ENCODE measurements at regions not wholly inside any gene's neighbourhood (a gene's known extent, or its start where the extent isn't known, plus 50 kb on each side); places are given as distances from the start of the nearest gene placed in this dataset.

DNA sequence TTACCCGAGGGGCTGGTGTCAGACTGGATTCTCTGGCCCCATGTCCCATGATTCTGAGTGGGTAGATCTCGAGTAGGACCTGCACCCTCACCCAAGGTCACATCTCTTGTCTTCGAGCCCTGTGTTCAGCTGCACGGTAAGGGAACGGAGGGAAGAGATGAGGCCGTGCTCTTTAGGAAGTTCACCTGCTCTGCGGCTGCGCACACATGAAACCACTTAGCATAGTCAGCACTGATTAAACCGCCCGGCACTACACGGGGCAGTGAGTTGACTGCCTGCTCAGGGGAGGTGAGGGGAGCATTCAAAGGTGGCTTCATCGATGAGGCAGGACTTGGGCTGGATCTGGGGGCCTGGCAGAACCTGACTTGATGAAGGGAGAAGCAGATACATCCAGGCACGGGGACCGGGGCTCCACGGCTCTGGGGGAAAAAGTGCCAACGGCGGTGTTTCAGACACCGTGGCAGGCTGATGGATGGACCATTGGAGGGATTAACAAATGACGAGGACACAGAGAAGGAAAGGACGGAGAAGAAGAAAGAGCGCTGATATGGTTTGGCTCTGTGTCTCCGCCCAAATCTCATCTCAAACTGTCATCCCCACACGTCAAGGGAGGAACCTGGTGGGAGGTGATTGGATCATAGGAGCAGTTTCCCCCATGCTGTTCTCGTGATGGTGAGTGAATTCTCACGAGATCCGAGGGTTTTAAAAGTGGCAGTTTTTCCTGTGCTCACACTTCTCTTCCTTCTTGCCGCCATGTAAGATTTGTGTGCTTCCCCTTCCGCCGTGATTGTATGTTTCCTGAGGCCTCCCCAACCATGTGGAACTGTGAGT is 248.6 kb downstream of the CYP26B1 start:
- no peaks in the 10 kb centered on the region for H3K9me3 ChIP-seq (ENCODE audit: insufficient read depth, low read length)
- H3K27me3 ChIP-seq (ENCODE audit: low read depth, low read length) = peaks cover 6% of the 10 kb centered on the region; the same call in 1 of the 2 replicates
- H3K79me2 ChIP-seq (ENCODE audit: low read length) = no peaks in the 10 kb centered on the region
- H3K4me3 ChIP-seq (ENCODE audit: low read length) = no peak overlapping the region
- H2AFZ ChIP-seq (ENCODE audit: low read depth, low read length) = no peak overlapping the region
- TF ChIP-seq, protein P1, sequence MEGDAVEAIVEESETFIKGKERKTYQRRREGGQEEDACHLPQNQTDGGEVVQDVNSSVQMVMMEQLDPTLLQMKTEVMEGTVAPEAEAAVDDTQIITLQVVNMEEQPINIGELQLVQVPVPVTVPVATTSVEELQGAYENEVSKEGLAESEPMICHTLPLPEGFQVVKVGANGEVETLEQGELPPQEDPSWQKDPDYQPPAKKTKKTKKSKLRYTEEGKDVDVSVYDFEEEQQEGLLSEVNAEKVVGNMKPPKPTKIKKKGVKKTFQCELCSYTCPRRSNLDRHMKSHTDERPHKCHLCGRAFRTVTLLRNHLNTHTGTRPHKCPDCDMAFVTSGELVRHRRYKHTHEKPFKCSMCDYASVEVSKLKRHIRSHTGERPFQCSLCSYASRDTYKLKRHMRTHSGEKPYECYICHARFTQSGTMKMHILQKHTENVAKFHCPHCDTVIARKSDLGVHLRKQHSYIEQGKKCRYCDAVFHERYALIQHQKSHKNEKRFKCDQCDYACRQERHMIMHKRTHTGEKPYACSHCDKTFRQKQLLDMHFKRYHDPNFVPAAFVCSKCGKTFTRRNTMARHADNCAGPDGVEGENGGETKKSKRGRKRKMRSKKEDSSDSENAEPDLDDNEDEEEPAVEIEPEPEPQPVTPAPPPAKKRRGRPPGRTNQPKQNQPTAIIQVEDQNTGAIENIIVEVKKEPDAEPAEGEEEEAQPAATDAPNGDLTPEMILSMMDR (IDR thresholded peaks at IDR 0.05; ENCODE audit: low read depth, low read length) = no peak
- TF ChIP-seq EZH2phosphoT487 (IDR thresholded peaks at IDR 0.05; ENCODE audit: low read depth) = no peak
- no peaks in the 10 kb centered on the region for H3K36me3 ChIP-seq (replicated peaks; ENCODE audit: low read depth, low read length)
- no peak overlapping the region for H3K27ac ChIP-seq (ENCODE audit: low read length)
- no peak overlapping the region for H3K9ac ChIP-seq (ENCODE audit: low read length)
- H4K20me1 ChIP-seq (ENCODE audit: insufficient read depth, low read length) = no peaks in the 10 kb centered on the region
- no peak overlapping the region for H3K4me2 ChIP-seq (ENCODE audit: low read length)
- no peaks in the 10 kb centered on the region for H3K4me1 ChIP-seq (ENCODE audit: low read length)

DNA sequence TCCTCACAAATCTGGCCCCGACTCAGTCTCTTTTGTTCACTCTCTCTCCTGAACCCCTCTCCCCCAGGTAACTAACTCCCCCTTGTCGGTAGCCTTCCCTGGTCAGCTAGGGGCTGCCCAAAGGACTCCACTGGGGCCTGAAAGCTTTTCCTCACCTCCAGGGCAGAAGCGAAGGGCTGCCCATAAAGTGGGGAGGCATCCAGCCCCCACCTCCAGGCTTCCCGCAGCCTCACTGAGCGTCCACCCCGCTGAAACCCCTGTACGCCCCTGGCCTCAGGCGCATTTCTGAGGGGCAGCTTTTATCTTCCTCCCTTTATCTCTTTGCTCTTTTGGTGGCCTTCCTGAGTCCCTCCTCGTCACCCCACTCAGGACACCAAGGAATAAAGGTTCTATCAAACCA is 249.3 kb downstream of the CYP26B1 start:
- H3K27me3 ChIP-seq (ENCODE audit: low read depth, low read length) = peaks cover 6% of the 10 kb centered on the region; the same call in 1 of the 2 replicates
- no peak for TF ChIP-seq EZH2phosphoT487 (IDR thresholded peaks at IDR 0.05; ENCODE audit: low read depth)
- TF ChIP-seq, protein P1 (IDR thresholded peaks at IDR 0.05; ENCODE audit: low read depth, low read length) = no peak
- H3K9me3 ChIP-seq (ENCODE audit: insufficient read depth, low read length) = no peaks in the 10 kb centered on the region
- H3K4me3 ChIP-seq (ENCODE audit: low read length) = no peak overlapping the region
- no peak overlapping the region for H3K4me2 ChIP-seq (ENCODE audit: low read length)
- H3K27ac ChIP-seq (ENCODE audit: low read length) = no peak overlapping the region
- no peak overlapping the region for H2AFZ ChIP-seq (ENCODE audit: low read depth, low read length)
- no peaks in the 10 kb centered on the region for H3K4me1 ChIP-seq (ENCODE audit: low read length)
- no peaks in the 10 kb centered on the region for H4K20me1 ChIP-seq (ENCODE audit: insufficient read depth, low read length)
- H3K36me3 ChIP-seq (replicated peaks; ENCODE audit: low read depth, low read length) = no peaks in the 10 kb centered on the region
- no peak overlapping the region for H3K9ac ChIP-seq (ENCODE audit: low read length)
- no peaks in the 10 kb centered on the region for H3K79me2 ChIP-seq (ENCODE audit: low read length)

DNA sequence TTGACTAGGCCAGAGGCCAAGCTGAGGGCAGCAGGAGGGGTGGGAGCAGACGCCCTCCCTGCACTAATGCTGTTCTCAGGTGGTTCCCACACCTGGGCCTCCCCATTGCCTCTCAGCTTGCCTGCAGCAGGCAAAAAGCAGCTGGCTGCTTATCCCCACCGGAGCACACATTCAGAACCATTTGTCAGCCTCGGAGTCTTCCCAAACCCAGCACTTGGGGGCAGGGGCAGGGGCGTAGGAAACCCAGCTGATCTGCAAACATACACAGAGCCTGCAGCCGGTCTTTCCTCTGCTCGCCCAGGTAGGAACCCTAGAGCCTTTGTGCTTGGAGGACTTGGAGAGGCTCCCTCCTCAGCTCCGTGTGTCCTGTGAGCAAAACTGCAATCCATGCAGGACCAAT is 249.8 kb downstream of the CYP26B1 start:
- H3K36me3 ChIP-seq (replicated peaks; ENCODE audit: low read depth, low read length) = no peaks in the 10 kb centered on the region
- H3K9me3 ChIP-seq (ENCODE audit: insufficient read depth, low read length) = no peaks in the 10 kb centered on the region
- H3K79me2 ChIP-seq (ENCODE audit: low read length) = no peaks in the 10 kb centered on the region
- TF ChIP-seq EZH2phosphoT487 (IDR thresholded peaks at IDR 0.05; ENCODE audit: low read depth) = no peak
- TF ChIP-seq, protein P1 (IDR thresholded peaks at IDR 0.05; ENCODE audit: low read depth, low read length) = no peak
- peaks cover 5% of the 10 kb centered on the region; the same call in 1 of the 2 replicates for H3K27me3 ChIP-seq (ENCODE audit: low read depth, low read length)
- no peak overlapping the region for H3K9ac ChIP-seq (ENCODE audit: low read length)
- no peak overlapping the region for H3K4me2 ChIP-seq (ENCODE audit: low read length)
- no peak overlapping the region for H3K4me3 ChIP-seq (ENCODE audit: low read length)
- no peaks in the 10 kb centered on the region for H3K4me1 ChIP-seq (ENCODE audit: low read length)
- H3K27ac ChIP-seq (ENCODE audit: low read length) = no peak overlapping the region
- H4K20me1 ChIP-seq (ENCODE audit: insufficient read depth, low read length) = no peaks in the 10 kb centered on the region
- no peak overlapping the region for H2AFZ ChIP-seq (ENCODE audit: low read depth, low read length)

DNA sequence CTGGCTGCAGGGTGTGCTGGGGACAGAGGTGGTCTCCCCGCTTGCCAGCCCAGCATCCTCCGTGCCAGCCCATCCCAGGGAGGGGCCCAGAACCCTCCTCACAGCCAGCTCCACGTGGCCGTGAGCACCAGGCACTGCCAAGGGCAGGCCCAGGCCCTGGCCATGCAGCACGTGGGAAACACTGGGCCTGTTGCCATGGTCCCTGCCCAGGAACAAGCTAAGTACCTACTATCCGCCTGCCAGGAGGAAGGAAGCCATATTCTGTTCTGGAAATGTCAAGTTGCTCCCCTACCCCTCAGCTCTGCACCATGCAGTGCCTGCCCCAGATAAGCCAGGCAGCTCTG is 250.6 kb downstream of the CYP26B1 start:
- no peak overlapping the region for H3K27ac ChIP-seq (ENCODE audit: low read length)

More for the DNA sequence above, 250.6 kb downstream of the CYP26B1 start:
- Histone ChIP-seq H3K4me2 (ENCODE audit: low read length) (no peak overlapping the region), H3K36me3 (replicated peaks; ENCODE audit: low read depth, low read length) (no peaks in the 10 kb centered on the region), H3K9me3 (ENCODE audit: insufficient read depth, low read length) (no peaks in the 10 kb centered on the region), H3K27me3 (ENCODE audit: low read depth, low read length) (no peaks in the 10 kb centered on the region), H3K9ac (ENCODE audit: low read length) (no peak overlapping the region), H4K20me1 (ENCODE audit: insufficient read depth, low read length) (no peaks in the 10 kb centered on the region), H3K4me3 (ENCODE audit: low read length) (no peak overlapping the region), H2AFZ (ENCODE audit: low read depth, low read length) (no peak overlapping the region), H3K4me1 (ENCODE audit: low read length) (no peaks in the 10 kb centered on the region), H3K79me2 (ENCODE audit: low read length) (no peaks in the 10 kb centered on the region)
- TF ChIP-seq EZH2phosphoT487 (IDR thresholded peaks at IDR 0.05; ENCODE audit: low read depth) = no peak
- TF ChIP-seq, protein P1 (IDR thresholded peaks at IDR 0.05; ENCODE audit: low read depth, low read length) = no peak
